ENCODE measurements at regions not wholly inside any gene's neighbourhood (a gene's known extent, or its start where the extent isn't known, plus 50 kb on each side); places are given as distances from the start of the nearest gene placed in this dataset.

- TF ChIP-seq, protein P1, sequence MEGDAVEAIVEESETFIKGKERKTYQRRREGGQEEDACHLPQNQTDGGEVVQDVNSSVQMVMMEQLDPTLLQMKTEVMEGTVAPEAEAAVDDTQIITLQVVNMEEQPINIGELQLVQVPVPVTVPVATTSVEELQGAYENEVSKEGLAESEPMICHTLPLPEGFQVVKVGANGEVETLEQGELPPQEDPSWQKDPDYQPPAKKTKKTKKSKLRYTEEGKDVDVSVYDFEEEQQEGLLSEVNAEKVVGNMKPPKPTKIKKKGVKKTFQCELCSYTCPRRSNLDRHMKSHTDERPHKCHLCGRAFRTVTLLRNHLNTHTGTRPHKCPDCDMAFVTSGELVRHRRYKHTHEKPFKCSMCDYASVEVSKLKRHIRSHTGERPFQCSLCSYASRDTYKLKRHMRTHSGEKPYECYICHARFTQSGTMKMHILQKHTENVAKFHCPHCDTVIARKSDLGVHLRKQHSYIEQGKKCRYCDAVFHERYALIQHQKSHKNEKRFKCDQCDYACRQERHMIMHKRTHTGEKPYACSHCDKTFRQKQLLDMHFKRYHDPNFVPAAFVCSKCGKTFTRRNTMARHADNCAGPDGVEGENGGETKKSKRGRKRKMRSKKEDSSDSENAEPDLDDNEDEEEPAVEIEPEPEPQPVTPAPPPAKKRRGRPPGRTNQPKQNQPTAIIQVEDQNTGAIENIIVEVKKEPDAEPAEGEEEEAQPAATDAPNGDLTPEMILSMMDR (conservative IDR thresholded peaks at IDR 0.05 in 1 of 2, IDR thresholded peaks at IDR 0.05 in 1 of 2; ENCODE audit: low read depth in 1 of 2, low read length in 2 of 2): no peak
- no peak for TF ChIP-seq EZH2 (IDR thresholded peaks at IDR 0.05; ENCODE audit: low read length, missing control alignments)
These were observed 103.9 kb upstream of the KCND3 start for GRCh38 chr1:112093372-112093694.

Data from fibroblast of lung (primary cell).